Upper lobe of left lung (tissue), 4 donors: ENCODE measurements at regions not wholly inside any gene's neighbourhood (a gene's known extent, or its start where the extent isn't known, plus 50 kb on each side); places are given as distances from the start of the nearest gene placed in this dataset.

Source experiments
- CTCF ChIP-seq, 6 experiments: fragments of 450-650 bp in 4 of 6; fragments of 200-600 bp in 2 of 6; sonication (generic) in 2 of 6; IDR thresholded peaks; one replicate each; pipeline ENCODE4 v1.5.1; 2016 to 2019; ENCODE audit warnings: antibody characterized with exemption in 6 of 6
- POLR2A ChIP-seq, 4 donors: fragments of 450-650 bp; IDR thresholded peaks; one replicate each; pipeline ENCODE4 v1.5.1; 2016 to 2017; ENCODE audit warnings: antibody characterized with exemption in 4 of 4, mild to moderate bottlenecking in 2 of 4
- POLR2AphosphoS5 ChIP-seq, 2 donors: sonication (generic); formaldehyde crosslinking; IDR thresholded peaks; one replicate each; pipeline ENCODE4 v1.5.1; 2017; ENCODE audit warnings: antibody characterized with exemption in 2 of 2

- TF ChIP-seq CTCF (IDR thresholded peaks at IDR 0.05) (no peak), POLR2A (IDR thresholded peaks at IDR 0.05) (no peak), POLR2AphosphoS5 (IDR thresholded peaks at IDR 0.05) (no peak)
Observed at GRCh38 chr5:111995701-111996100, 238.7 kb upstream of the NREP start.
